VCaP (cell line): ENCODE measurements at regions not wholly inside any gene's neighbourhood (a gene's known extent, or its start where the extent isn't known, plus 50 kb on each side); places are given as distances from the start of the nearest gene placed in this dataset.

ENCODE experiments used
- H3K27ac ChIP-seq: fragments of 450-650 bp; 2 replicates; pipeline ENCODE4 v1.5.1; 2017
- CTCF ChIP-seq: fragments of 450-650 bp; conservative IDR thresholded peaks from 2 replicates; pipeline ENCODE4 v1.5.1; 2017; ENCODE audit warnings: mild to moderate bottlenecking, moderate library complexity

GRCh38 chr15:92714477-92715401 lies 59.2 kb upstream of the FAM174B start:
- H3K27ac ChIP-seq, result peak overlapping the region; percentile 100
- TF ChIP-seq CTCF, result peak; percentile 99

- TF ChIP-seq CTCF, result no peak
- H3K27ac ChIP-seq, result peak overlapping the region; percentile 100
Observed at GRCh38 chr15:92715758-92716157, 60.2 kb upstream of the FAM174B start.

GRCh38 chr15:92719021-92719420 lies 63.4 kb upstream of the FAM174B start:
- no peak overlapping the region for H3K27ac ChIP-seq
- no peak for TF ChIP-seq CTCF

GRCh38 chr15:92724144-92724543 lies 68.6 kb upstream of the FAM174B start:
- H3K27ac ChIP-seq, result no peak overlapping the region
- no peak for TF ChIP-seq CTCF

- TF ChIP-seq CTCF, result no peak
- no peak overlapping the region for H3K27ac ChIP-seq
Observed at GRCh38 chr15:92725171-92725570, 69.6 kb upstream of the FAM174B start.

GRCh38 chr15:92728266-92728665 lies 72.7 kb upstream of the FAM174B start:
- TF ChIP-seq CTCF, result no peak
- no peak overlapping the region for H3K27ac ChIP-seq

- H3K27ac ChIP-seq, result peak overlapping the region; percentile 79
- no peak for TF ChIP-seq CTCF
Observed at GRCh38 chr15:92733090-92733933, 77.7 kb upstream of the FAM174B start.
